Tibial nerve (tissue), 4 donors: ENCODE measurements at regions not wholly inside any gene's neighbourhood (a gene's known extent, or its start where the extent isn't known, plus 50 kb on each side); places are given as distances from the start of the nearest gene placed in this dataset.

ENCODE experiments used
- DNase-seq, 2 donors: peaks; one replicate each; pipeline ENCODE4 v3.0.0-alpha.2; 2019; ENCODE audit warnings: low spot score in 2 of 2
- H3K27ac ChIP-seq, 4 donors: fragments of 200-600 bp; sonication (generic) in 3 of 4; one replicate each; pipeline ENCODE4 v1.5.1; 2017 to 2019; ENCODE audit warnings: mild to moderate bottlenecking in 1 of 4
- H3K27me3 ChIP-seq, 2 donors: fragments of 200-600 bp; sonication (generic) in 1 of 2; one replicate each; pipeline versions ENCODE4 v1.5.1 to v1.6.0; 2017 to 2019
- H3K36me3 ChIP-seq, 3 donors: fragments of 200-600 bp; sonication (generic); one replicate each; pipeline ENCODE4 v1.5.1; 2018 to 2019
- H3K4me1 ChIP-seq, 4 donors: fragments of 200-600 bp; sonication (generic) in 3 of 4; one replicate each; pipeline ENCODE4 v1.5.1; 2017 to 2019
- H3K4me3 ChIP-seq, 4 donors: fragments of 200-600 bp; sonication (generic) in 3 of 4; one replicate each; pipeline ENCODE4 v1.5.1; 2017 to 2019; ENCODE audit warnings: mild to moderate bottlenecking in 1 of 4, moderate library complexity in 1 of 4
- H3K9me3 ChIP-seq, 4 donors: fragments of 200-600 bp; sonication (generic) in 3 of 4; one replicate each; pipeline ENCODE4 v1.5.1; 2017 to 2019
- CTCF ChIP-seq, 5 experiments: fragments of 200-600 bp in 3 of 5; fragments of 450-650 bp in 2 of 5; sonication (generic) in 3 of 5; IDR thresholded peaks; one replicate each; pipeline ENCODE4 v1.5.1; 2016 to 2019; ENCODE audit warnings: antibody characterized with exemption in 5 of 5, mild to moderate bottlenecking in 3 of 5, moderate library complexity in 2 of 5
- EP300 ChIP-seq, 2 donors: sonication (generic); formaldehyde crosslinking; IDR thresholded peaks; one replicate each; pipeline ENCODE4 v1.6.1; 2017; ENCODE audit warnings: antibody characterized with exemption in 2 of 2, mild to moderate bottlenecking in 1 of 2
- POLR2A ChIP-seq, 2 donors: fragments of 450-650 bp; IDR thresholded peaks; one replicate each; pipeline ENCODE4 v1.6.1; 2017; ENCODE audit warnings: antibody characterized with exemption in 2 of 2, mild to moderate bottlenecking in 2 of 2, moderate library complexity in 2 of 2
- WGBS, 2 donors: methylation state at CpG; one replicate each; pipeline ENCODE4 v1.1.5; 2018; 5-methylcytosine and 5-hydroxymethylcytosine counted together

DNA sequence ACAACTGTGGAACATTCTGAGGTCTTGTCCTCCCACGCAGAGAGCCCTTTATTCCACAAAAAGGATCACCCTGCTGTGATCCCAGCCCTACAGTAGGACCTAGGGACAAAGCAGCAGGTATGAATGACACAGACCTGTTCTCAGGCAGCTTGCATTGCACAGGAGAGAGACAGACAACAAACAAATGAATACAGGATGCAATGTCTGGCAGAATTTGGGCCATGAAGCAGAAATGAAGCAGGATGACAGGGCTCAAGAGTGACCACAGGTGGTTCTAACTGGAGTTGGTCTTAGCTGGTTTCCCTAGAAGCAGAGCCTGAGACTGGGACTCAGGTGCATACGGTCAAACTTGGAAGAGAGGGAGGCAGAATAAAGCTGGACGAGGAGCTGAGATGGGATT is 388.8 kb downstream of the CDK5RAP2 start:
- no peak for DNase-seq
- Histone ChIP-seq H3K27ac (no peak overlapping the region), H3K9me3 (no peaks in the 10 kb centered on the region), H3K36me3 (no peaks in the 10 kb centered on the region), H3K4me3 (no peak overlapping the region), H3K4me1 (peaks cover 0 to 7% (median 0%) of the 10 kb centered on the region in 4 donors), H3K27me3 (no peaks in the 10 kb centered on the region)
- WGBS, 2 donors, result 66 to 78% methylated on average over 3 of the region's 3 CpGs
- TF ChIP-seq EP300 (IDR thresholded peaks at IDR 0.05) (no peak), POLR2A (IDR thresholded peaks at IDR 0.05) (no peak), CTCF (IDR thresholded peaks at IDR 0.05) (no peak)

DNA sequence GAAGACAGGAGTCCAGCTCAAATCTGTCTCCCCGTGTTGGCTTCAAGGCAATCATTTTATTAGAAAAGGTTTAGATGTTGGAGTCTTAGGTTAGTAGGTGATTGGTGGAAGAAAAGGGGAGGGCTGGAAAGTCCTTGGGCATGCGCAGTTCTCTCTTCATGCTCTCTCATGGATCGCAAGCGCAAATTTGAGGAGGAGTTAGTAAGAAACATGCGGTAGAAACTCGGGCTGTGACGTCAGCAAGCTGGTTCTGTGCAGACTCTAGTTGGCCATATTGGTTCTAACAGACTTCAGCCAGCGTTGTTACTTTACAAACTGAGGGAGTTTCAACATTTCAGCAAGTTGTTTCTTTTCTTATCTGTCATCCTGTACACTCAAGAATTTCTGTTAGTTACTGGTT is 392.2 kb downstream of the CDK5RAP2 start:
- Histone ChIP-seq H3K27me3 (no peaks in the 10 kb centered on the region), H3K4me3 (no peak overlapping the region), H3K4me1 (peaks cover 0 to 7% (median 0%) of the 10 kb centered on the region in 4 donors), H3K36me3 (no peaks in the 10 kb centered on the region), H3K9me3 (no peaks in the 10 kb centered on the region), H3K27ac (no peak overlapping the region)
- 75 to 80% methylated on average over 8 of the region's 8 CpGs for WGBS, 2 donors
- DNase-seq, result no peak
- TF ChIP-seq POLR2A (IDR thresholded peaks at IDR 0.05), result no peak

DNA sequence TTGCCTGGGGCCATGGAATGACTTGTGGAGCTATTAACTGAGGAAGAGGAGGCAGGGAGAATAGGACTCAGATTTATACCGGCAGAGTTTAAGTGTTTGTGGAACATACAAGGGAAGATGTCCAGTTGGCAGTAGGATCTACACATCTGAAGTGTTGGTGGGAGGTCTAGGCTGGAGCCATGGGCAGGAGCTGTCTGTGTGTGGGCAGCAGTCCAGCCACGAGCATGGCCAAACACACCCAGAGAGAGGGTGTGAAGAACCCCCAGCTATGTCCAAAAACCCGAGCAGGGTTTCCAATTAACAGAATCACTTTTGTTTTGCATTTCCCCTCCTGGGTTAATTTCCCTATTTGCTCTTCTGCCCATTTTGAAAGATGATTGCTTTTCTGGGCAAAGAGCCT is 393.7 kb downstream of the CDK5RAP2 start:
- H3K36me3 ChIP-seq, result no peaks in the 10 kb centered on the region
- no peak overlapping the region for H3K4me3 ChIP-seq
- no peaks in the 10 kb centered on the region for H3K27me3 ChIP-seq
- H3K4me1 ChIP-seq, result peaks cover 0 to 7% (median 0%) of the 10 kb centered on the region in 4 donors
- DNase-seq, result no peak
- no peak overlapping the region for H3K27ac ChIP-seq
- no peaks in the 10 kb centered on the region for H3K9me3 ChIP-seq
- TF ChIP-seq EP300 (IDR thresholded peaks at IDR 0.05) (no peak), CTCF (IDR thresholded peaks at IDR 0.05) (no peak)
- 25 to 29% methylated on average over 3 of the region's 3 CpGs for WGBS, 2 donors

DNA sequence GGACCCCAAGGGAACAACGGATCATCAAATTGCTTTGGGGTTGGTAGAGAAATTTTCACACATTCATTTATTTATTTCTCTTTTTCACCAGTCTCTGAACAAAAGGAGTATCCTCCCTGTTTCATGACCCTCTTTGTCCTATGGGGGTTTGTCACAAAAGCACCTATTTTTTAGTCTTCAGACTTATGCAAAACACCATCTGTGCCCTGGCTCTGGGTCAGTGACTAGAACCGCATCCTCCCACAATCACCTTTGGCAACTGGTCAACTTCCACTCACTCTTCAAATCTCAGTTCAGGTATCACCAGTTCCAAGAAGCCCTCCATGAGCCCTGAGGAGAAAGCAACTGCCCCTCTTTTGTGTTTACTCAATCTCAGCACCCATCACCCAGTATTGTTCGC is 395.7 kb downstream of the CDK5RAP2 start:
- DNase-seq, result no peak
- Histone ChIP-seq H3K4me1 (peaks cover 0 to 7% (median 0%) of the 10 kb centered on the region in 4 donors), H3K4me3 (no peak overlapping the region), H3K9me3 (no peaks in the 10 kb centered on the region), H3K27me3 (no peaks in the 10 kb centered on the region), H3K36me3 (no peaks in the 10 kb centered on the region), H3K27ac (no peak overlapping the region)
- 56 to 61% methylated on average over 3 of the region's 3 CpGs for WGBS, 2 donors
- no peak for TF ChIP-seq POLR2A (IDR thresholded peaks at IDR 0.05)
- TF ChIP-seq EP300 (IDR thresholded peaks at IDR 0.05), result no peak

DNA sequence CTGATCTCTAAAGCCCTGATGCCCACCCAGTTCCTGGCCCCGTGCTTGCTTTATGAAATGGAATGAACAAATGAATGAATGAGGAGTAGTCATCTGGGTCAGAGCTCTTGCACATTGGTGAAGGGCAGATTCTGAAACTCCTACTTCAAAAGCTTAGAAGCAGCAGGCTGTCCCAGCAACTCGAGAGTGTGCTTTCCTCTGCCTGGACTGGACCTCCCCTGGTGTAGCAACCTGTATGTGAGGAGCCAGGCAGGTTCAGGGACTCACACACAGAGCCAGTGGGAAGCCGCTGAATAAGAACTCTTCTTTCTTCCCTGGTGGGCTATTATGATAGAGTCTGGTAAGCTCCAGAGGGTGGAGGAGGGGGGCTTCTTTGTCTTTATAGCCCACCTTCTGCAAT is 396.4 kb downstream of the CDK5RAP2 start:
- Histone ChIP-seq H3K4me3 (no peak overlapping the region), H3K36me3 (no peaks in the 10 kb centered on the region), H3K27me3 (no peaks in the 10 kb centered on the region), H3K4me1 (peaks cover 0 to 7% (median 0%) of the 10 kb centered on the region in 4 donors), H3K27ac (no peak overlapping the region), H3K9me3 (no peaks in the 10 kb centered on the region)
- DNase-seq, result no peak
- TF ChIP-seq CTCF (IDR thresholded peaks at IDR 0.05) (no peak), POLR2A (IDR thresholded peaks at IDR 0.05) (no peak), EP300 (IDR thresholded peaks at IDR 0.05) (no peak)
- 55 to 77% methylated on average over 3 of the region's 3 CpGs for WGBS, 2 donors

GRCh38 chr9:120182011-120182410 is 398.0 kb downstream of the CDK5RAP2 start:
- 69 to 78% methylated on average over 1 of the region's 1 CpG for WGBS, 2 donors
- TF ChIP-seq POLR2A (IDR thresholded peaks at IDR 0.05), result no peak
- no peak for TF ChIP-seq CTCF (IDR thresholded peaks at IDR 0.05)
- no peak for TF ChIP-seq EP300 (IDR thresholded peaks at IDR 0.05)

More at GRCh38 chr9:120182011-120182410, 398.0 kb downstream of the CDK5RAP2 start:
- H3K27me3 ChIP-seq, result no peaks in the 10 kb centered on the region
- H3K4me3 ChIP-seq, result no peak overlapping the region
- H3K36me3 ChIP-seq, result no peaks in the 10 kb centered on the region
- no peak for DNase-seq
- H3K9me3 ChIP-seq, result peaks cover 0 to 3% (median 0%) of the 10 kb centered on the region in 4 donors
- no peak overlapping the region for H3K27ac ChIP-seq
- peaks cover 0 to 7% (median 0%) of the 10 kb centered on the region in 4 donors for H3K4me1 ChIP-seq
